Liver (tissue), 8 donors: ENCODE measurements at regions not wholly inside any gene's neighbourhood (a gene's known extent, or its start where the extent isn't known, plus 50 kb on each side); places are given as distances from the start of the nearest gene placed in this dataset.

Experiments
- DNase-seq: peaks from one replicate; pipeline ENCODE4 v3.0.0-alpha.2; 2017; ENCODE audit warnings: low spot score
- H3K27ac ChIP-seq, 2 donors: one replicate each; pipeline ENCODE4 v1.7.0; 2013; ENCODE audit warnings: inconsistent platforms in 2 of 2, low read length in 2 of 2, control low read depth in 1 of 2, low read depth in 1 of 2, mild to moderate bottlenecking in 1 of 2
- H3K27me3 ChIP-seq, 4 donors: one replicate each; pipeline versions ENCODE4 v1.6.1 to v1.7.0; 2013; ENCODE audit warnings: low read length in 3 of 4, inconsistent platforms in 1 of 4, mild to moderate bottlenecking in 1 of 4, moderate library complexity in 1 of 4; ENCODE audit not compliant: control insufficient read depth in 4 of 4, insufficient read depth in 4 of 4
- H3K36me3 ChIP-seq, 4 donors: one replicate each; pipeline versions ENCODE4 v1.6.1 to v1.7.0; 2013; ENCODE audit warnings: low read length in 3 of 4, mild to moderate bottlenecking in 3 of 4, low read depth in 1 of 4, moderate library complexity in 1 of 4; ENCODE audit not compliant: control insufficient read depth in 4 of 4, insufficient read depth in 3 of 4
- H3K4me1 ChIP-seq, 4 donors: one replicate each; pipeline versions ENCODE4 v1.6.1 to v1.7.0; 2013; ENCODE audit warnings: low read length in 3 of 4, mild to moderate bottlenecking in 3 of 4, moderate library complexity in 1 of 4; ENCODE audit not compliant: control insufficient read depth in 4 of 4, insufficient read depth in 4 of 4
- H3K4me3 ChIP-seq, 3 donors: one replicate each; pipeline versions ENCODE4 v1.6.1 to v1.7.0; 2013; ENCODE audit warnings: low read length in 3 of 3, control low read depth in 1 of 3, low read depth in 1 of 3, mild to moderate bottlenecking in 1 of 3
- H3K9ac ChIP-seq, 2 donors: one replicate each; pipeline ENCODE4 v1.7.0; 2013; ENCODE audit warnings: low read length in 2 of 2, mild to moderate bottlenecking in 2 of 2, moderate library complexity in 2 of 2, control low read depth in 1 of 2, low read depth in 1 of 2
- H3K9me3 ChIP-seq, 4 donors: one replicate each; pipeline versions ENCODE4 v1.6.1 to v1.7.0; 2013; ENCODE audit warnings: low read length in 3 of 4; ENCODE audit not compliant: control insufficient read depth in 4 of 4
- ATF3 ChIP-seq: IDR thresholded peaks from 2 replicates; pipeline ENCODE4 v1.6.1; 2016; ENCODE audit warnings: antibody characterized with exemption
- CTCF ChIP-seq: fragments of 150-350 bp; IDR thresholded peaks from 2 replicates; pipeline ENCODE4 v1.5.1; 2017; ENCODE audit warnings: improper control_type of control experiment, low read depth, low read length; ENCODE audit not compliant: missing input control
- FOXA1 ChIP-seq: IDR thresholded peaks from 2 replicates; pipeline ENCODE4 v1.6.1; 2016; ENCODE audit warnings: antibody characterized with exemption
- GABPA ChIP-seq, 2 donors: IDR thresholded peaks in 1 of 2; conservative IDR thresholded peaks in 1 of 2; 2 replicates each; pipeline ENCODE4 v1.6.1; 2016; ENCODE audit warnings: antibody characterized with exemption in 2 of 2, mild to moderate bottlenecking in 1 of 2, moderate library complexity in 1 of 2
- HNF4A ChIP-seq, 2 donors: conservative IDR thresholded peaks; 2 replicates each; pipeline ENCODE4 v1.6.1; 2016; ENCODE audit warnings: antibody characterized with exemption in 2 of 2, mild to moderate bottlenecking in 2 of 2
- HNF4G ChIP-seq: IDR thresholded peaks from 2 replicates; pipeline ENCODE4 v1.6.1; 2016; ENCODE audit warnings: antibody characterized with exemption
- JUND ChIP-seq, 2 donors: IDR thresholded peaks; 2 replicates each; pipeline ENCODE4 v1.6.1; 2016; ENCODE audit warnings: antibody characterized with exemption in 2 of 2
- RAD21 ChIP-seq, 2 donors: IDR thresholded peaks; 2 replicates each; pipeline ENCODE4 v1.6.1; 2016; ENCODE audit warnings: antibody characterized with exemption in 2 of 2, mild to moderate bottlenecking in 2 of 2
- REST ChIP-seq: IDR thresholded peaks from 2 replicates; pipeline ENCODE4 v1.6.1; 2016; ENCODE audit warnings: antibody characterized with exemption, mild to moderate bottlenecking
- ZBTB33 ChIP-seq: IDR thresholded peaks from 2 replicates; pipeline ENCODE4 v1.6.1; 2016; ENCODE audit warnings: antibody characterized with exemption
- WGBS: extraction: QIAGEN DNeasy Blood & Tissue Kit; methylation state at CpG from one replicate; pipeline ENCODE4 v1.1.7; 2013; 5-methylcytosine and 5-hydroxymethylcytosine counted together
- donor health status: healthy.
- donor health status: healthy.
- donor health status: healthy.
- donor health status: healthy.
- donor health status: healthy.

- no peak for TF ChIP-seq CTCF
- TF ChIP-seq FOXA1, result no peak
These were observed 374.5 kb downstream of the TEX13C start (continued) for GRCh38 chrX:125694171-125694570.

- no peaks in the 10 kb centered on the region for H3K9me3 ChIP-seq
- H3K4me3 ChIP-seq, result no peak overlapping the region
- H3K36me3 ChIP-seq, result no peaks in the 10 kb centered on the region
- peaks cover 0 to 16% (median 12%) of the 10 kb centered on the region in 4 donors for H3K4me1 ChIP-seq
- TF ChIP-seq ATF3, result no peak
- TF ChIP-seq GABPA (IDR thresholded peaks at IDR 0.05 in 1 of 2, conservative IDR thresholded peaks at IDR 0.05 in 1 of 2), result no peak
- 68% methylated on average over 2 of the region's 2 CpGs for WGBS
- H3K9ac ChIP-seq, result no peak overlapping the region
- DNase-seq, result no peak
- no peaks in the 10 kb centered on the region for H3K27me3 ChIP-seq
- H3K27ac ChIP-seq, result no peak overlapping the region
These were observed 389.4 kb downstream of the TEX13C start for GRCh38 chrX:125709074-125709473.

GRCh38 chrX:125709532-125709931 is 389.9 kb downstream of the TEX13C start:
- Histone ChIP-seq H3K36me3 (no peaks in the 10 kb centered on the region), H3K4me1 (peaks cover 0 to 16% (median 12%) of the 10 kb centered on the region in 4 donors), H3K27ac (no peak overlapping the region), H3K27me3 (no peaks in the 10 kb centered on the region), H3K4me3 (no peak overlapping the region), H3K9ac (no peak overlapping the region), H3K9me3 (no peaks in the 10 kb centered on the region)
- WGBS, result 92% methylated on average over 4 of the region's 4 CpGs
- no peak for TF ChIP-seq FOXA1
- TF ChIP-seq REST, result no peak
- TF ChIP-seq ZBTB33, result no peak
- TF ChIP-seq JUND (IDR thresholded peaks at IDR 0.05), result no peak
- TF ChIP-seq ATF3, result no peak
- no peak for TF ChIP-seq RAD21 (IDR thresholded peaks at IDR 0.05)
- TF ChIP-seq GABPA (IDR thresholded peaks at IDR 0.05 in 1 of 2, conservative IDR thresholded peaks at IDR 0.05 in 1 of 2), result no peak
- no peak for TF ChIP-seq HNF4A (conservative IDR thresholded peaks at IDR 0.05)
- no peak for TF ChIP-seq HNF4G
- DNase-seq, result no peak
